WERI-Rb-1 (cell line): ENCODE measurements at regions not wholly inside any gene's neighbourhood (a gene's known extent, or its start where the extent isn't known, plus 50 kb on each side); places are given as distances from the start of the nearest gene placed in this dataset.
"Not testable (repeated sequence)": the region's sequence is repeated elsewhere in the genome, so short reads cannot be mapped to it uniquely, and the experiment has no call there.

Experiments used
- DNase-seq: peaks from one replicate; pipeline ENCODE4 v3.0.0-alpha.2; 2020
- H3K27ac ChIP-seq: fragments of 250-450 bp; sonication (Bioruptor Pico); 2 replicates; pipeline ENCODE4 v1.5.1; 2020; ENCODE audit warnings: mild to moderate bottlenecking, moderate library complexity
- H3K27me3 ChIP-seq: fragments of 250-450 bp; sonication (Bioruptor Pico); 2 replicates; pipeline ENCODE4 v1.5.1; 2021; ENCODE audit warnings: mild to moderate bottlenecking, low read depth, moderate library complexity; ENCODE audit not compliant: insufficient read depth, severe bottlenecking
- H3K36me3 ChIP-seq: fragments of 250-450 bp; sonication (Bioruptor Pico); 2 replicates; pipeline ENCODE4 v1.5.1; 2020; ENCODE audit warnings: mild to moderate bottlenecking, moderate library complexity
- H3K4me3 ChIP-seq: 2 replicates; pipeline ENCODE4 v1.5.1; 2011; ENCODE audit warnings: low read depth, mild to moderate bottlenecking, control low read depth, low read length
- H3K9me3 ChIP-seq: fragments of 250-450 bp; sonication (Bioruptor Pico); 2 replicates; pipeline ENCODE4 v1.5.1; 2021; ENCODE audit warnings: mild to moderate bottlenecking, moderate library complexity; ENCODE audit not compliant: severe bottlenecking
- CTCF ChIP-seq: IDR thresholded peaks from 2 replicates; pipeline ENCODE4 v1.5.1; 2011; ENCODE audit warnings: low read depth, mild to moderate bottlenecking, control low read depth, inconsistent platforms, low read length

GRCh38 chr6:27591699-27592480, 119.0 kb upstream of the ZNF184 start:
- no peak for TF ChIP-seq CTCF
- H3K9me3 ChIP-seq: peaks cover 17% of the 10 kb centered on the region
- no peak overlapping the region for H3K27ac ChIP-seq
- H3K27me3 ChIP-seq: peaks cover 94% of the 10 kb centered on the region
- H3K4me3 ChIP-seq: no peak overlapping the region
- H3K36me3 ChIP-seq: no peaks in the 10 kb centered on the region
- no peak for DNase-seq

GRCh38 chr6:27585316-27585715, 112.4 kb upstream of the ZNF184 start:
- not testable (repeated sequence) for H3K27ac ChIP-seq, H3K36me3 ChIP-seq, H3K4me3 ChIP-seq, DNase-seq
- Histone ChIP-seq H3K9me3 (peaks cover 18% of the 10 kb centered on the region), H3K27me3 (peaks cover 93% of the 10 kb centered on the region)

- no peak for DNase-seq
- no peaks in the 10 kb centered on the region for H3K36me3 ChIP-seq
- peaks cover 95% of the 10 kb centered on the region for H3K27me3 ChIP-seq
- H3K27ac ChIP-seq: no peak overlapping the region
- no peak overlapping the region for H3K4me3 ChIP-seq
- TF ChIP-seq CTCF: no peak
- peaks cover 18% of the 10 kb centered on the region for H3K9me3 ChIP-seq
Measured at GRCh38 chr6:27584326-27584725, 111.4 kb upstream of the ZNF184 start.

GRCh38 chr6:27582928-27583725, 110.2 kb upstream of the ZNF184 start:
- H3K27me3 ChIP-seq: peaks cover 93% of the 10 kb centered on the region
- peaks cover 18% of the 10 kb centered on the region for H3K9me3 ChIP-seq
- H3K27ac ChIP-seq: no peak overlapping the region
- no peak overlapping the region for H3K4me3 ChIP-seq
- DNase-seq: peak; percentile 58
- TF ChIP-seq CTCF: no peak
- no peaks in the 10 kb centered on the region for H3K36me3 ChIP-seq

- DNase-seq: no peak
Measured at GRCh38 chr6:27579973-27580372, 107.1 kb upstream of the ZNF184 start.

More at GRCh38 chr6:27579973-27580372, 107.1 kb upstream of the ZNF184 start:
- H3K27me3 ChIP-seq: peaks cover 93% of the 10 kb centered on the region
- peaks cover 24% of the 10 kb centered on the region for H3K9me3 ChIP-seq
- no peaks in the 10 kb centered on the region for H3K36me3 ChIP-seq
- no peak overlapping the region for H3K27ac ChIP-seq
- no peak for TF ChIP-seq CTCF
- no peak overlapping the region for H3K4me3 ChIP-seq
